Esophagus muscularis mucosa (tissue), 4 donors: ENCODE measurements at regions not wholly inside any gene's neighbourhood (a gene's known extent, or its start where the extent isn't known, plus 50 kb on each side); places are given as distances from the start of the nearest gene placed in this dataset.

Experiments used
- DNase-seq: peaks from one replicate; pipeline ENCODE4 v3.0.0-alpha.2; 2017; ENCODE audit errors: extremely low spot score
- H3K27ac ChIP-seq, 4 donors: fragments of 200-600 bp; sonication (generic); replicated peaks in 1 of 4; 1 replicate in 3 of 4; 2 replicates in 1 of 4; pipeline ENCODE4 v1.5.1; 2016 to 2019; ENCODE audit warnings: mild to moderate bottlenecking in 1 of 4
- H3K27me3 ChIP-seq, 4 donors: fragments of 200-600 bp; sonication (generic); one replicate each; pipeline versions ENCODE4 v1.5.1 to v1.6.0; 2016 to 2019
- H3K36me3 ChIP-seq, 4 donors: fragments of 200-600 bp; sonication (generic); one replicate each; pipeline ENCODE4 v1.5.1; 2016 to 2019
- H3K4me1 ChIP-seq, 4 donors: fragments of 200-600 bp; sonication (generic); one replicate each; pipeline ENCODE4 v1.5.1; 2016 to 2019
- H3K4me3 ChIP-seq, 4 donors: fragments of 200-600 bp; sonication (generic); 1 replicate in 2 of 4; 2 replicates in 2 of 4; pipeline ENCODE4 v1.5.1; 2016 to 2019; ENCODE audit warnings: mild to moderate bottlenecking in 4 of 4, moderate library complexity in 1 of 4
- H3K9me3 ChIP-seq, 4 donors: fragments of 200-600 bp; sonication (generic); 1 replicate in 3 of 4; 2 replicates in 1 of 4; pipeline ENCODE4 v1.5.1; 2016 to 2019
- CTCF ChIP-seq, 3 experiments: fragments of 200-600 bp in 2 of 3; fragments of 450-650 bp in 1 of 3; sonication (generic) in 2 of 3; IDR thresholded peaks; one replicate each; pipeline ENCODE4 v1.5.1; 2017 to 2019; ENCODE audit warnings: antibody characterized with exemption in 3 of 3, mild to moderate bottlenecking in 2 of 3, moderate library complexity in 1 of 3
- EP300 ChIP-seq: sonication (generic); formaldehyde crosslinking; IDR thresholded peaks from one replicate; pipeline ENCODE4 v1.6.1; 2017; ENCODE audit warnings: antibody characterized with exemption
- POLR2A ChIP-seq: fragments of 450-650 bp; IDR thresholded peaks from one replicate; pipeline ENCODE4 v1.6.1; 2017; ENCODE audit warnings: antibody characterized with exemption, moderate library complexity, mild to moderate bottlenecking, low read depth
- POLR2AphosphoS5 ChIP-seq, 2 donors: sonication (generic); formaldehyde crosslinking; IDR thresholded peaks; one replicate each; pipeline ENCODE4 v1.6.1; 2017; ENCODE audit warnings: antibody characterized with exemption in 2 of 2
- WGBS: methylation state at CpG from one replicate; pipeline ENCODE4 v1.1.5; 2018; 5-methylcytosine and 5-hydroxymethylcytosine counted together
- intact Hi-C: fragments of 100-400 bp; cut with DNase I; formaldehyde crosslinking; loops from one replicate; pipeline ENCODE4 v1.15.1; 2023

- no peaks in the 10 kb centered on the region for H3K9me3 ChIP-seq
- WGBS = 96% methylated on average over 2 of the region's 2 CpGs
- H3K36me3 ChIP-seq = no peaks in the 10 kb centered on the region
- no peaks in the 10 kb centered on the region for H3K4me1 ChIP-seq
- H3K4me3 ChIP-seq = no peak overlapping the region
- H3K27ac ChIP-seq = no peak overlapping the region
- no peak for DNase-seq
- no peak for TF ChIP-seq CTCF (IDR thresholded peaks at IDR 0.05)
- no peak for TF ChIP-seq POLR2AphosphoS5 (IDR thresholded peaks at IDR 0.05)
- TF ChIP-seq EP300 = no peak
- TF ChIP-seq POLR2A = no peak
- H3K27me3 ChIP-seq = peaks cover 0 to 12% (median 0%) of the 10 kb centered on the region in 4 donors
- intact Hi-C loops = no loop called here
Observed at GRCh38 chr4:4921077-4921476, 61.6 kb downstream of the MSX1 start.

GRCh38 chr4:4922441-4922840 is 63.0 kb downstream of the MSX1 start:
- DNase-seq = no peak
- Histone ChIP-seq H3K27me3 (peaks cover 0 to 6% (median 0%) of the 10 kb centered on the region in 4 donors), H3K36me3 (no peaks in the 10 kb centered on the region), H3K4me3 (no peak overlapping the region), H3K27ac (no peak overlapping the region), H3K9me3 (no peaks in the 10 kb centered on the region), H3K4me1 (no peaks in the 10 kb centered on the region)
- WGBS = 70% methylated on average over 2 of the region's 2 CpGs
- no peak for TF ChIP-seq POLR2AphosphoS5 (IDR thresholded peaks at IDR 0.05)
- no peak for TF ChIP-seq EP300
- no peak for TF ChIP-seq POLR2A
- TF ChIP-seq CTCF (IDR thresholded peaks at IDR 0.05) = no peak
- intact Hi-C loops = no loop called here

- 80% methylated on average over 1 of the region's 1 CpG for WGBS
- DNase-seq = no peak
- H3K4me1 ChIP-seq = no peaks in the 10 kb centered on the region
- H3K27ac ChIP-seq = no peak overlapping the region
- TF ChIP-seq EP300 (no peak), POLR2AphosphoS5 (IDR thresholded peaks at IDR 0.05) (no peak)
- H3K27me3 ChIP-seq = peaks cover 0 to 6% (median 0%) of the 10 kb centered on the region in 4 donors
- H3K36me3 ChIP-seq = no peaks in the 10 kb centered on the region
- H3K9me3 ChIP-seq = no peaks in the 10 kb centered on the region
- no peak overlapping the region for H3K4me3 ChIP-seq
- intact Hi-C loops = no loop called here
Observed at GRCh38 chr4:4923201-4923600, 63.7 kb downstream of the MSX1 start.

DNA sequence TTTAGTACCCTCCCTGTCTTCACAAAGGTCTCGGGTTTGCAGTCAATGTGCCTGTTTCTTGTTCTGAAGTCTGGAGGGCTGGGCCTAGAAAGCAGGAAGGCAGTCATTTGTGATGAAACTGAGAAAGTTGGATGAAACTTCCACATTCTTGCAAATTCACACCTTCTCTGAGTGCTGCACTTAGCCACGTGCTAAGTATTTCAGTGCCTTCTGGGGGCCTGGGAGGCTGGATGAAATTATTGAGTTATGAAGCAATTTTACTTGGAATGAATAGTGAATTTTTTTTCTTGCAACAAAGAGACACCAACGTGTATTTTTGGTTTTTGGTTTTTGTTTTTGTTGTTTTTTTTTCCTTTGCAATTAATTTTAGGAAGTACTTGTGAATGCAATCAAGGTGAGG is 71.2 kb downstream of the MSX1 start:
- 23% methylated on average over 3 of the region's 3 CpGs for WGBS
- no peaks in the 10 kb centered on the region for H3K27me3 ChIP-seq
- intact Hi-C loops = no loop called here

DNA sequence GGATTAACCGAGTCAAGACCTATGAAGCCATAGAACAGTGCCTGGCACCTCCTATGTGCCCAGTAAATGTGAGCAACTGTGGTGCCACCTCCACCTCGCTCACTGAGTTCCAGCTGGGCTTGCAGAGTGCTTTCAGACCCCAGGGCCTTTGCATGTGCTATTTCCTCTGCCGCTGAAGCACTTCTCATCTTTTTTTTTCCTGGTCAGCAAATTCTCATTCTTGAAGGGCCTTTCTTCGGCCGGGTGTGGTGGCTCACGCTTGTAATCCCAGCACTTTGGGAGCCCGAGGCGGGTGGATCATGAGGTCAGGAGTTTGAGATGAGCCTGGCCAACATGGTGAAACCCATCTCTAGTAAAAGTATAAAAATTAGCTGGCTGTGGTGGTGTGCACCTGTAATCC is 76.5 kb downstream of the MSX1 start:
- 84% methylated on average over 8 of the region's 8 CpGs for WGBS
- no peak for TF ChIP-seq POLR2AphosphoS5 (IDR thresholded peaks at IDR 0.05)
- TF ChIP-seq POLR2A = no peak
- no peak for TF ChIP-seq CTCF (IDR thresholded peaks at IDR 0.05)
- TF ChIP-seq EP300 = no peak
- Histone ChIP-seq H3K4me3 (no peak overlapping the region), H3K27ac (no peak overlapping the region), H3K36me3 (no peaks in the 10 kb centered on the region), H3K9me3 (no peaks in the 10 kb centered on the region), H3K27me3 (no peaks in the 10 kb centered on the region), H3K4me1 (no peaks in the 10 kb centered on the region)
- no peak for DNase-seq
- intact Hi-C loops = no loop called here

More for the DNA sequence above, 71.2 kb downstream of the MSX1 start:
- Histone ChIP-seq H3K9me3 (no peaks in the 10 kb centered on the region), H3K4me3 (no peak overlapping the region), H3K4me1 (no peaks in the 10 kb centered on the region), H3K36me3 (no peaks in the 10 kb centered on the region), H3K27ac (no peak overlapping the region)
- TF ChIP-seq EP300 (no peak), POLR2AphosphoS5 (IDR thresholded peaks at IDR 0.05) (no peak), POLR2A (no peak), CTCF (IDR thresholded peaks at IDR 0.05) (no peak)
- no peak for DNase-seq
